CD8-positive, alpha-beta memory T cell (primary cell): ENCODE measurements at regions not wholly inside any gene's neighbourhood (a gene's known extent, or its start where the extent isn't known, plus 50 kb on each side); places are given as distances from the start of the nearest gene placed in this dataset.

Experiments
- CTCF ChIA-PET: fragments of 350-600 bp; sonication (Branson Sonifier 250); formaldehyde crosslinking; loops from one replicate; lab custom pipeline; 2021; ENCODE audit warnings: antibody characterized with exemption; lab: Charles Lee
- POLR2A ChIA-PET: fragments of 350-600 bp; sonication (Branson Sonifier 250); formaldehyde crosslinking; loops from one replicate; lab custom pipeline; 2021; ENCODE audit warnings: antibody characterized with exemption; lab: Charles Lee
- DNase-seq, 5 donors: peaks; one replicate each; pipeline versions ENCODE4 v3.0.0 to v3.0.0-alpha.2; 2020 to 2022; ENCODE audit warnings: mixed read lengths in 1 of 5
- H3K27ac ChIP-seq: one replicate; pipeline ENCODE4 v1.7.0; 2013; ENCODE audit warnings: low read depth, mild to moderate bottlenecking, low read length, moderate library complexity
- H3K27me3 ChIP-seq: 2 replicates; pipeline ENCODE4 v1.7.0; 2013; ENCODE audit warnings: low read length, mild to moderate bottlenecking; ENCODE audit not compliant: insufficient read depth, poor library complexity, severe bottlenecking
- H3K36me3 ChIP-seq: 2 replicates; pipeline ENCODE4 v1.7.0; 2013; ENCODE audit warnings: mild to moderate bottlenecking, low read length, moderate library complexity; ENCODE audit not compliant: insufficient read depth
- H3K4me1 ChIP-seq: 2 replicates; pipeline ENCODE4 v1.7.0; 2013; ENCODE audit warnings: mild to moderate bottlenecking, low read length, moderate library complexity; ENCODE audit not compliant: insufficient read depth
- H3K4me3 ChIP-seq: 2 replicates; pipeline ENCODE4 v1.7.0; 2013; ENCODE audit warnings: mild to moderate bottlenecking, low read length
- H3K9me3 ChIP-seq: 2 replicates; pipeline ENCODE4 v1.7.0; 2013; ENCODE audit warnings: mild to moderate bottlenecking, low read length
- H3K27ac Mint-ChIP-seq, 8 donors: one replicate each; pipeline ENCODE4 v1.8.0; 2020 to 2021; ENCODE audit warnings: mixed read lengths in 8 of 8, mild to moderate bottlenecking in 6 of 8, inconsistent platforms in 3 of 8, moderate library complexity in 3 of 8
- H3K27me3 Mint-ChIP-seq, 2 donors: one replicate each; pipeline ENCODE4 v1.8.0; 2020 to 2021; ENCODE audit warnings: mixed read lengths in 2 of 2, mild to moderate bottlenecking in 1 of 2, moderate library complexity in 1 of 2
- H3K36me3 Mint-ChIP-seq, 3 donors: one replicate each; pipeline ENCODE4 v1.8.0; 2020 to 2021; ENCODE audit warnings: mixed read lengths in 3 of 3, inconsistent platforms in 1 of 3, mild to moderate bottlenecking in 1 of 3
- H3K4me1 Mint-ChIP-seq, 3 donors: one replicate each; pipeline ENCODE4 v1.8.0; 2020 to 2021; ENCODE audit warnings: mixed read lengths in 3 of 3, inconsistent platforms in 1 of 3, mild to moderate bottlenecking in 1 of 3
- H3K4me3 Mint-ChIP-seq, 7 donors: one replicate each; pipeline ENCODE4 v1.8.0; 2020 to 2021; ENCODE audit warnings: mixed read lengths in 7 of 7, mild to moderate bottlenecking in 6 of 7, moderate library complexity in 4 of 7, inconsistent platforms in 2 of 7
- H3K9me3 Mint-ChIP-seq, 5 donors: one replicate each; pipeline ENCODE4 v1.8.0; 2020 to 2022; ENCODE audit warnings: mixed read lengths in 5 of 5, mild to moderate bottlenecking in 3 of 5, moderate library complexity in 2 of 5, inconsistent platforms in 1 of 5

DNA sequence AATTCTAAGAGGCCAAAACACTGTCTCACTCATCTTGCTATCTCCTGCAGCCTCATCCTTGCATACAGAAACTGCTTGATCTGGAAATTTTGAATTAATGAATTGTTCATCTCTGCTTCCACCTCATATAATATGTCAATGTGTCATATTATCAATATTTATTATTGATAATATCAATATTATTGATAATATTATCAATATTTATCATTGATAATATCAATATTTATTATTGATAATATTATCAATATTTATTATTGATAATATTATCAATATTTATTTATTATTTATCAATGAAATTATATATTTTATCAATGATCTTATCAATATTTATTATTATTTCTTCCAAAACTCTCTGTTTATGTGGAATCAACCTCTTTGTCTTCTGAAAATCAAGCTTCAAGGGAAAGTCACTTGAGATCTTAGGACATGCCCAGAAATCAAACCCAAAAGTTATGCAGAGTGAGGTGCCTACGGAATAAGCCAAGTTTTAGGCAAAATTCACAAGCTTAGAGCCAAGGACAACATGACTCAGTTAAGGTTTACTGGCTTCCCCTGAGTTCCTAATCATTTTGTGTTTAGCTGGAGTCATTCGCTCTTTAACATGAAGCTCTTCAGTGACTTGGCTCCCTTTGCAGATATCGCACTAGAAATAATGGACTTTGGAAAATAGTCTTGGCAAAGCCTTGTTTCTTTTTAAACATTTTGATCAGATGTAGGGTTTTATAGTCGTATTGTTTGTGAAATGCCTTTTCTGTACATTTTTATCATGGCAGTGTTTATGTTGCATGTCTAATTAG lies 297.1 kb upstream of the RARB start:
- no peaks in the 10 kb centered on the region for H3K36me3 ChIP-seq
- peaks cover 2 to 23% (median 11%) of the 10 kb centered on the region in 5 donors for H3K9me3 Mint-ChIP-seq
- H3K4me1 Mint-ChIP-seq = no peaks in the 10 kb centered on the region
- H3K9me3 ChIP-seq = no peaks in the 10 kb centered on the region
- no peak for DNase-seq
- no peak overlapping the region for H3K4me3 ChIP-seq
- CTCF ChIA-PET = no interaction called here
- POLR2A ChIA-PET = no interaction called here
- no peaks in the 10 kb centered on the region for H3K36me3 Mint-ChIP-seq
- no peaks in the 10 kb centered on the region for H3K27me3 Mint-ChIP-seq
- no peaks in the 10 kb centered on the region for H3K4me1 ChIP-seq
- no peak overlapping the region for H3K27ac Mint-ChIP-seq
- no peak overlapping the region for H3K4me3 Mint-ChIP-seq
- no peak overlapping the region for H3K27ac ChIP-seq
- H3K27me3 ChIP-seq = no peaks in the 10 kb centered on the region

DNA sequence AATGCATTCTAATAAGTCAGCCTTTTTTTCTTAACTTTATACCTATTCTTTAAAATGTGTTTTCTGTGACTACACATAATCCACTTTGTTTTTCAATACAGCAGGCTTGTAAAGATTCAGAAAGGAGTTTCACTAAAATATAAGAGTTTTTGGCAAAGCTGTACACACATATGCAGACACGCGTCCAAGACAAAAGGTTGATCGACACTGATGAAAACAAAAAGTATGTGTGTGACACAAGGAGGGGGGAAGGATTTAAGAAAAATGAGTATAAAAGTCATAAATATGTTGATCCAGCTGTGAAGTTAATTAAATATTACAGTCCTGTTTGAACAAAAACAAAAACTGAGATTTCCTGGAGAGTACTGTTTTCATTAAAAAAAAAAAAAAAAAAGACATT lies 294.5 kb upstream of the RARB start:
- CTCF ChIA-PET = no interaction called here
- Mint-ChIP-seq H3K9me3 (peaks cover 0 to 21% (median 5%) of the 10 kb centered on the region in 5 donors), H3K4me3 (no peak overlapping the region), H3K27me3 (no peaks in the 10 kb centered on the region), H3K36me3 (no peaks in the 10 kb centered on the region), H3K27ac (no peak overlapping the region), H3K4me1 (no peaks in the 10 kb centered on the region)
- POLR2A ChIA-PET = no interaction called here
- no peak overlapping the region for H3K4me3 ChIP-seq
- DNase-seq = no peak
- H3K27me3 ChIP-seq = no peaks in the 10 kb centered on the region
- no peaks in the 10 kb centered on the region for H3K36me3 ChIP-seq
- no peaks in the 10 kb centered on the region for H3K9me3 ChIP-seq
- H3K27ac ChIP-seq = no peak overlapping the region
- no peaks in the 10 kb centered on the region for H3K4me1 ChIP-seq

DNA sequence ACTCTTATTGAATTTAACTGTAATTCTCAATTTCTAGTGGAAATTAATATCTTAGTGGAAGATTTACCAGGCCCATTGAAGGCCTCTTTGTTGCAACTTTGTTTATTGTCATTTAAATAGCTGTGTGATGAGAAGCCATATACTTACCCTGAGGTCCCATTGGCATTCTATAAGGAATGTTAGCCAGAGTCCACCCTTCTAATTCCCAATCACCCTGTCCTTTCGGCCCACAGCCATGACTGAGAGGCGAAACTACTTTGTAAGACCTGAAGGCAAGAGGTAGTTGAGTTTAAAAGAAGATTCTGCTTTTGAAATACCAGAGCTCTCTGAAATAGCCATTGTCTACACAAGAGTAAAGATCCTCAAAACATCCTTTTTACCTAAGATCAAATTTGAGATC lies 290.5 kb upstream of the RARB start:
- Histone ChIP-seq H3K27me3 (no peaks in the 10 kb centered on the region), H3K9me3 (no peaks in the 10 kb centered on the region), H3K27ac (no peak overlapping the region), H3K4me3 (no peak overlapping the region), H3K4me1 (no peaks in the 10 kb centered on the region), H3K36me3 (no peaks in the 10 kb centered on the region)
- ChIA-PET POLR2A (no interaction called here), CTCF (no interaction called here)
- no peaks in the 10 kb centered on the region for H3K27me3 Mint-ChIP-seq
- H3K27ac Mint-ChIP-seq = no peak overlapping the region
- H3K36me3 Mint-ChIP-seq = no peaks in the 10 kb centered on the region
- no peak for DNase-seq
- H3K9me3 Mint-ChIP-seq = peaks cover 0 to 13% (median 3%) of the 10 kb centered on the region in 5 donors
- H3K4me3 Mint-ChIP-seq = no peak overlapping the region
- H3K4me1 Mint-ChIP-seq = no peaks in the 10 kb centered on the region

DNA sequence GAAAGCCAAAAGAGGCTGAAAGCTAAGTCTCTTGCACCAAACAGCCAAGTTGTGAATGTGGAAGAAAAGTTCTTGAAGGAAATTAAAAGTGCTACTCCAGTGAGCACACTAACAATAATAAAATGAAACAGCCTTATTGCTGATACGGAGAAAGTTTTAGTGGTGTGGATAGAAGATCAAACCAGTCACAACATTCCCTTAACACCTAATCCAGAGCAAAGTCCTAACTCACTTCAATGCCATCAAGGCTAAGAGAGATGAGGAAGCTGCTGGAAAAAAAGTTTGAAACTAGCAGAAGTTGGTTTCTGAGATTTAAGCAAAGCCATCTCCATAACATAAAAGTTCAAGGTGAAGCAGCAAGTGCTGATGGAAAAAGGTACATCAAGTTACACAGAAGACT lies 288.8 kb upstream of the RARB start:
- Histone ChIP-seq H3K27ac (no peak overlapping the region), H3K4me1 (no peaks in the 10 kb centered on the region), H3K9me3 (no peaks in the 10 kb centered on the region), H3K36me3 (no peaks in the 10 kb centered on the region), H3K27me3 (no peaks in the 10 kb centered on the region), H3K4me3 (no peak overlapping the region)
- H3K27me3 Mint-ChIP-seq = no peaks in the 10 kb centered on the region
- peaks cover 0 to 19% (median 3%) of the 10 kb centered on the region in 5 donors for H3K9me3 Mint-ChIP-seq
- no peak overlapping the region for H3K27ac Mint-ChIP-seq
- H3K4me1 Mint-ChIP-seq = no peaks in the 10 kb centered on the region
- DNase-seq = no peak
- no peak overlapping the region for H3K4me3 Mint-ChIP-seq
- ChIA-PET CTCF (no interaction called here), POLR2A (no interaction called here)
- H3K36me3 Mint-ChIP-seq = no peaks in the 10 kb centered on the region

DNA sequence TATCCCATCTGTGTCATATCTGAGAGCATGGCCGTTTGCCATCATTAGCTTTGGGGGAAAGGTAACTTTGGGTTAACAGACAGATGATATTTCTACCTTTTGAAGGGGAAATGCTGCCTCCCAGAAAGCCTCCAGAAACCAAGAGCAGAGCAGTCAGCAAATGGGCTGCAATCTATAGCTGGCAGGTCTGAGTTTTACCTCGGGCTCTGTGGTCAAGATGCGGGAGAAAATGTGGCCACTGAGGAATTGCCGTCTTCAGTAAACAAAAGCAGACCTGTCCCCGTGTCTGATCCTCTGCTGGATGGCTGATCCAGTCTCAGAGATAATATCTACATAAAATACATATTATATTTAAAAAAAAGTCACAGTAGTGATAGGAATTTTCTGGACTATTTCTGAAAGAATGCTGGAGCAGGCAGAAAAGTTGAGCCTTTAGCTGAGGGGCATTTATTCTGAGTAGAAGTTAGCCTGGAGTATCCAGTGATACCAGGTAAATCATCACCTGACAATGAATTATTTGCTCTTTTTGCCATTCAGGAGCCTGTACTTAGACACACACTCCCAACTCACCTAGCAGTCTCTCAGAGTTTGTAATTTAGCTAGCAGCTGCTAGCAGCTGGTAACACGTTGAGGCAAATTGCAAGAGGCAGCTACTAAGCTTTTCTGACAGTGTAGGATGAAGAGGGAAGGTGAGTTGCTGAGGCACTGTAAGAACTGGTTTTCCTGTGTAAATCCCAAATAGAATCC lies 285.3 kb upstream of the RARB start:
- Mint-ChIP-seq H3K36me3 (no peaks in the 10 kb centered on the region), H3K27me3 (no peaks in the 10 kb centered on the region), H3K4me3 (no peak overlapping the region), H3K27ac (peak overlapping the region in 1 of 8 donors; percentile 50), H3K9me3 (peaks cover 0 to 16% (median 5%) of the 10 kb centered on the region in 5 donors), H3K4me1 (no peaks in the 10 kb centered on the region)
- Histone ChIP-seq H3K27me3 (no peaks in the 10 kb centered on the region), H3K9me3 (no peaks in the 10 kb centered on the region), H3K36me3 (no peaks in the 10 kb centered on the region), H3K4me3 (no peak overlapping the region), H3K27ac (no peak overlapping the region), H3K4me1 (no peaks in the 10 kb centered on the region)
- DNase-seq = no peak
- POLR2A ChIA-PET = no interaction called here
- CTCF ChIA-PET = no interaction called here

DNA sequence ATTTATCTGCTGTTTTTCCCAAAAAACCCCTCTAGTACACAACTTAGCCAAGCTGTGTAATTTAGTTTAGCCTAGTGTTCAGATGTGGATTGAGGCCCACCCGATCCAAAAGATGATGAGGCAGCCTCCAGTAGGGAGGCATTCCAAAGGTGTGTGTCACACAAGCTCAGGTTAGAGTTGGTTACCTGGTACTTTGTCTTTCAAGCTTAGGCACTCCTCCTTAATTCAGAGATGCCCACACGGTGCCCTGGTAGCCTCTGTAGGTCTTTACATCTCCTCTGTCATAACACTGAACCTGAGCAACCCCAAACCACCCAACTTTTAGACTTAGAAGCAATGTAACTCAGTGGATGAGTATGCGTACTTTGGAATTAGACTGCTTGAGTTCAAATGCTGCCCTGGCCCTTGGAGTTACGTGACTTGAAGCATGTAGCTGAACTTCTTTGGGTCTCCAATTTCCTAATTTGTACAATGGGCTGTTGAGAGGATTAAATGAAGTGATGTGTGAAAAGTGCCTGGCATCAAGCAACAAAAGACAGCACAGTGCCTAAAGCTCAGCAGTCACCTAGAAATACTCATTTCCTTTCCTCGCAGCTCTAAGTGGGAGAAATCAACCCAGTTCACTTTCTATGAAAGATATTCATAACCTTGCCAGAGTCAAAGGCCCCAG lies 284.6 kb upstream of the RARB start:
- Histone ChIP-seq H3K36me3 (no peaks in the 10 kb centered on the region), H3K9me3 (no peaks in the 10 kb centered on the region), H3K4me1 (no peaks in the 10 kb centered on the region), H3K27ac (no peak overlapping the region), H3K4me3 (no peak overlapping the region), H3K27me3 (no peaks in the 10 kb centered on the region)
- Mint-ChIP-seq H3K4me3 (no peak overlapping the region), H3K27me3 (no peaks in the 10 kb centered on the region), H3K9me3 (peaks cover 0 to 14% (median 5%) of the 10 kb centered on the region in 5 donors), H3K36me3 (no peaks in the 10 kb centered on the region), H3K27ac (no peak overlapping the region), H3K4me1 (no peaks in the 10 kb centered on the region)
- ChIA-PET POLR2A (no interaction called here), CTCF (no interaction called here)
- no peak for DNase-seq

DNA sequence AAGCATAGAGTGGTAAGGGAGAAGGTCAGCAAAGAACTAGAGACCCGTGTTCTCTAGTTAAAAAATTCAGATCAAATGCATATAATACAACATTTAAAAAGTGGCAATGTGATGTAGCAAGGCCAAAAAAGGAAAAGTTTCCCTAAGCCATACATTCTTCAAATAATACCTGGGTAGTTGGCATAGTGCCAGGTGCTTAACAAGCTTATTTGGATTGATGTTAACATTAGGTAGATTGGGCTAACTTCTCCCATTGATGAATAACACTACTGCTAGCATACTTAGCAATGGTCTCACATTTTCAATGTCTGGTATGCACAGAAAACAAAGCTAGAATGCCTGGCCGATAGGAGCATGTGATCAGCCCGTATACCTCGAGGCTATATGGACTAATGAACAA lies 283.6 kb upstream of the RARB start:
- no peaks in the 10 kb centered on the region for H3K4me1 Mint-ChIP-seq
- Histone ChIP-seq H3K4me3 (no peak overlapping the region), H3K9me3 (no peaks in the 10 kb centered on the region), H3K36me3 (no peaks in the 10 kb centered on the region), H3K27ac (no peak overlapping the region), H3K27me3 (no peaks in the 10 kb centered on the region), H3K4me1 (no peaks in the 10 kb centered on the region)
- H3K27ac Mint-ChIP-seq = no peak overlapping the region
- ChIA-PET POLR2A (no interaction called here), CTCF (interaction anchor here (1.5 kb wide), 1 partner anchor 33 kb away, joined by 3 read pairs; no protein-coding TSS in a partner anchor)
- no peaks in the 10 kb centered on the region for H3K36me3 Mint-ChIP-seq
- H3K27me3 Mint-ChIP-seq = no peaks in the 10 kb centered on the region
- DNase-seq = no peak
- H3K4me3 Mint-ChIP-seq = no peak overlapping the region
- peaks cover 0 to 14% (median 5%) of the 10 kb centered on the region in 5 donors for H3K9me3 Mint-ChIP-seq

DNA sequence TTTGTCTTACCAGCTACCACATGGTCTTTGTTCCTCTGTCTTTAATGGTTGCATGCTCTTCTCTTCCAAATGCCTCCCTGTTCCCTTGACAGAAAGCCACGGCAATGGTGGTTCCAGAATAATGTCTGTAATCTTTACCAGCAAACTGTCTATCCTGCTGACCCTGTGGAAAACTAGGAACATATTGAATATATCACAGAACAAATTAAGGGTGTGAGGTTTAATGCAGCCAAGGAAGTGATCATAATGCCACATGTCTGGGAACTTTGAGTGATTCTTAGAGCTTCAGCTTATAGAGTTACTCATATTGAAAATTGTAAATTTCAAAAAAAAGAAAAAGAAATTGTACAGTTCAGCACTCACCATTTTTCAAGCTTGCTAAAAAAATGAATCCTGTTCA lies 282.9 kb upstream of the RARB start:
- H3K4me1 Mint-ChIP-seq = no peaks in the 10 kb centered on the region

More for the DNA sequence above, 282.9 kb upstream of the RARB start:
- Histone ChIP-seq H3K4me3 (no peak overlapping the region), H3K4me1 (no peaks in the 10 kb centered on the region), H3K27me3 (no peaks in the 10 kb centered on the region), H3K9me3 (no peaks in the 10 kb centered on the region), H3K27ac (no peak overlapping the region), H3K36me3 (no peaks in the 10 kb centered on the region)
- H3K4me3 Mint-ChIP-seq = no peak overlapping the region
- H3K27ac Mint-ChIP-seq = no peak overlapping the region
- CTCF ChIA-PET = interaction anchor here (1.5 kb wide), 1 partner anchor 34 kb away, joined by 3 read pairs; no protein-coding TSS in a partner anchor
- POLR2A ChIA-PET = no interaction called here
- H3K9me3 Mint-ChIP-seq = peaks cover 0 to 14% (median 5%) of the 10 kb centered on the region in 5 donors
- no peak for DNase-seq
- no peaks in the 10 kb centered on the region for H3K36me3 Mint-ChIP-seq
- H3K27me3 Mint-ChIP-seq = no peaks in the 10 kb centered on the region
